ENCODE measurements at regions not wholly inside any gene's neighbourhood (a gene's known extent, or its start where the extent isn't known, plus 50 kb on each side); places are given as distances from the start of the nearest gene placed in this dataset.
"Not testable (repeated sequence)": the region's sequence is repeated elsewhere in the genome, so short reads cannot be mapped to it uniquely, and the experiment has no call there.

DNA sequence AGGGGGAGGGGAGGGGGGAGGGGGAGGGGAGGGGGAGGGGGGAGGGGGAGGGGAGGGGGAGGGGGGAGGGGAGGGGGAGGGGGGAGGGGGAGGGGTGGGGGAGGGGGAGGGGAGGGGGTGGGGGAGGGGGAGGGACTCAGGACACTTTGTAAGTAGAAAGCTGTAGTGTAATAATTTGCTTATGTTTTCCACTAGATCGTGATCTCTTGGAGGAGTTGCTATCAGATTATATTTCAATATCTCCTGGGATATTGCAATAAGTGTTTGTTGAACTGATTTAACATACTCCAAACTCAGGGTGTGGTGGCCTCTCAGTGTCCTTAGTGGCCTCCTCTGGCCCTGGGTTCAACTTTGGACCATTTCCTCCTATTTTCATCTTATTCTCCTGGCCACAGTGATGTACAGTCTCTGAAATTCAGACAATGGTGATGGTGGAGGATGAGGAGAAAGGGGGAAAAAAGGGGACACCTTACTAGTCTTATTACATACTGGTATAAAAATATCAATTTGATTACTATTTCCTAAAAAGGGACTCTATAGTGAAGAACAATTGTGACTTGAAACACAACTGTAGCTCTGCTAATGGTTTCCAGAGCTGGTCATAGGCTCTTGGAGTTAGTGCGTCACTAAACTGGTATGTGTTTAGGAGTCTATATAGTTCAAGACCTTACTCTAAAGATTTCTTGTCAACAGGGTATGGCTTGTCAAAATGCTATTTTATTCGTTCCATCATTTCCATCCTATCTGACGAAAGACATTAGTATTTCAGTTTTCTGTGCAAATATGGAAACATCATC, 89.6 kb downstream of the DDX1 start:
- no peak for DNase-seq

DNA sequence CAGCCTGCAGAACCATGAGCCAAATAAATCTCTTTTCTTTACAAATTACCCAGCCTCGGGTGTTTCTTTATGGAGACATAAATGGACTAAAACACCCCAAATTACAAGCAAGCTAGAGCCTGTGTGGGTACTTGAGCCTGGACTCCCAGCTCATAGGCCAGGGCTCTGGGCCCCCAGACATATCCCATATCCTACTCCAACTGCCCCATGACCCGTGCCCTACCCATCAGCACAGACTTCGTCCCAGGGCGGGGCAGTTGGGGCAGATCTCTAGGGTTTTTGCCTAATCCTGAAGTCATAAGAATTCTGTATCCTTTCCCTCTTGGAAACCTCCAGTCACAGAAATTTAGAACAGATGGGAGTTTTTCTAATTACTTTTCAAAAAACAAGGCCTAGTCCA, 90.7 kb downstream of the DDX1 start:
- DNase-seq = no peak

DNA sequence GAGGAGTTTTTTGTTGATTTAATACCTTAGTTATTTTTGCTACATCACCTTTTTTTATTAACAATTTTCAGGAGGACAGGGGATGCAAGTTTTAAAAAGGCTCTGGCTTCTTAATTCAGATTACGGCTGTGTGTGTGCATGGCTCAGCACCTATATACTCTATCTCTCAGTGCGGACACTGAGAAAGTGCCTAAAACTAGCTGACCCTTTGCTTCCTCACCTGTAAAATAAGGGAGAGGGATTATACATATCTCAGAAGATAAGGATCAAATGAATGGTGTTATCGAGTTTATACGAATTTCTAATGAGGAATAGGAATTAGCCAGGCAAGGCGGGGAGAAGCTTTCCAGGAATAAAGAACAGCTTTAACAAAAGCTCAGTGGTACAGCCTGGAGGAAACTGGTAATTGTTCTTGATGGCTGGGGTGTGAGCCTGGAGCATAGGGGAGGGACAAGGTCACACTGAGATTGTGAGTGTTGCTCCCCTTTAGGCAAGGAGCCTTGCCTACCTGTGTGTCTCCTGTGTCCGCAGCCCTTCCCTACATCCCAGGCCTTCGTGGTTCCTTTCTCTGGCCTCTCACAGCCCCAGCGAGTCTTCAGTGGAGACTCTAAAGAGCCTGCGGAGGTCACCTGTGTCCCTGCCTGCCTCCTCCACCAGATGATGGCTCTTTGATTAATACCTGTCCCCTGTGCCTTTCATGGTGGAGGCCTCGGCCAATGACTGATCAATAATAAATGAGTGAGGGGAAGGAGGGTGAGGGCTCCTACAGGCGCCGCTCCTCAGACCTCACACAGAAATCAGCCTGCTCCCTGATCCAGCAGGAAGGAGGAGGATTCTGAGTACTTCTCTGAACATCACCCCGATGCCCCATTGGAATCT, 92.7 kb downstream of the DDX1 start:
- no peak for DNase-seq

DNA sequence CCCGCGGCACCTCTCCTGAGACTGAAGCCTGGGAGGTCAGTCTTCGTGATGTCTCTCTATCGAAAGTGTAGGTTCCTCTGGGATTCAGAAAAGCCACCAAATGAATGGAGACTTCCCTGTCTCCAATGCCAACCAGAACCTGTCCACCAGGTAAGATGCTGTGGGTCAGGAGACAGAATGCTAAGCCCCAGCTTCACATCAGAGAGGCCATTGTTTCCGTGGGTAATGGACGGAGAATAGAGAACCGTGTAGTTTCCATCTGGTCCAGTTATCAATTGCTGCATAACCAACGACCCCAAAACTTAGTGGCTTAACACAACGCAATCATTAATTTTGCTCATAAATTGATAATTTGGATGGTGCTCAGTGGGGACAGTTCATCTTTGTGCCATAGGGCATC, 93.5 kb downstream of the DDX1 start:
- no peak for DNase-seq

GRCh38 chr2:15686643-15687042, 95.0 kb downstream of the DDX1 start:
- DNase-seq = no peak

GRCh38 chr2:15687243-15687642, 95.6 kb downstream of the DDX1 start:
- no peak for DNase-seq

DNA sequence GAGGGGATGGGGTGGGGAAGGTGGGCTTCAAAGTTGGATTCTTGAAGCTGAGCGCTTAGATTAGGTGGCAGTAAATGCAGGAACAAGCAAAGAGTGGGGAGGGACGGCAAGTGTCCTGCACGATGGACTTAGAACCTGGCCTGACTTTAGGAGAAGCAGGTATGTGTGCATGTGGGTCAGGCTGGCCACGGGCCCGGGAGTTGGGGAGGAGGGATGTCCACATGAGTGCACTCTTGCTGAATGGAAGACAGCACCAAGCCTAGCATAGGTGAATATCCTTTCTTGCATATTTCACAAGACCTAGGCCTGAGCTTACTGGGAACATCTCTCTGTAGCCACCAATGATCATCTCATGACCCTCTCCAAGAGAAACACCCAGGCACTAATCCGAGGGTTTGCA, 96.1 kb downstream of the DDX1 start:
- DNase-seq = no peak

- DNase-seq = no peak
Measured at GRCh38 chr2:15688924-15689568, 97.4 kb downstream of the DDX1 start.

DNA sequence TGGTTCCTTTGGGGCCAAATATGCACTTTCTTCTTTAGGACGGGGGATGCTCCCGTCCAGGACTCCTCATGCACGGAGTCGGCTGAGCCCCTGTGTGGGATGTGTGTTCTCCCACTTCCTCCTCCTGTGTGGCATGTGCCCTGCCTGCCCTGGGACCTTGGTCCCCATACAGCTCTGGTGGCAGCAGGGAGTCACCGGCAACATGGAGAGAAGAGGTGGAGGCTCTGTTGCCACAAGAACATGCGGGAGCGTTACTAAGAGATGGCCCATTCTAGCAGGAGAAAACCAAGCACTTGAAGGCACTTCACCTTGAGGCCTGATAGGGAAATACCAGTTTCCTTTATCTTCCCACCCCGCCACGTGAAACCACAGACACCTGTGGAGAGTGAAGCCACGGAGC, 98.0 kb downstream of the DDX1 start:
- DNase-seq = no peak

DNA sequence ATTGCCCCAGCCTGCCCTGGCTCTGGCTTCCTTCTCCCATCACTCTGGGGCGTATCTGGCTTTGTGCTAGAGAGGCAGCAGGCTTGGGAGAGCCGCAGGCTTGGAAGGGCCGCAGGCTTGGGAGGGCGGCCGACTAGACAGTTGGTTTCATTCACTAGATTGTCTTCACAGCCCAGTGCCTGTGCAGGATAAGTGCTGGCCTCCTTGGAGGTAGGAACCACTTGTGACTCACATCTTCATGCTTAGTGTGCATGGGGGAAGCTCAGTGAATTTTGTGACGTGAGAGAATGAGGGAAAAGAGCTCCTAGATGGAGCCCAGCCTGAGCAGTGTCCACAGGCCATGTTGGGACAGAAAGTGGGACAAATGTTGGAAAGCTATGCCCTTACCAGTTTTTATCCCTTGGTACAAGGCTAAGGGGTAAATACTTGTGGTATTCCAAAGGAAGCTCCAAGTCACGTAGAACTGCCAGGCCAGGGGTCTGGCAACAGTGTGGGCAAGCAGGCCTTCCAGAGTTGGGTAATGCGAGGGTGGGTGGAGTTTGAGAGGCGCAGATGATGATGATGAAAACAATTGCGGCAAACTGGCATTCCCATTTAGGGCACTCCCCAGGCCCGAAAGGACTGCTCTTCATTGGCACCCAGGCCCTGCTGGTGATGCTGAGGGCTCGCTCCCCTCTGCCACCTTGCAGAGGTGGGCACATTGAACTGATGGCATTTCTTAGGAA, 100.1 kb downstream of the DDX1 start:
- DNase-seq = no peak

- DNase-seq = no peak
Measured at GRCh38 chr2:15692551-15693377, 101.1 kb downstream of the DDX1 start.

DNA sequence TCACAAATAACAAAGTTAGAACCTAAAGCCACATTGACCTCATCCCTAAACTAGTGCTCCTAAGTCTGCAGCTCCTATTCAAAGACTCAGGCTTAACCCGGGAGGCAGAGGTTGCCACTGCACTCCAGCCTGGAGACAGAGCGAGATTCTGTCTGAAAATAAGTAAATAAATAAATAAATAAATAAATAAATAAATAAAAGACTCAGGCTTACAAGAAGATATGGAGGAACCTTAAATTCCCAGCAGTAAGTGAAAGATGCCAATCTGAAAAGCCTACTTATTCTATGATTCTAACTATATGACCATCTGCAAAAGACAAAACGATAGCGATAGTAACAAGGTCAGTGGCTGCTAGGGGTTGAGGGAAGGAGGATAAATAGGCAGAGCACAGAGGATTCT, 101.7 kb downstream of the DDX1 start:
- no peak for DNase-seq

DNA sequence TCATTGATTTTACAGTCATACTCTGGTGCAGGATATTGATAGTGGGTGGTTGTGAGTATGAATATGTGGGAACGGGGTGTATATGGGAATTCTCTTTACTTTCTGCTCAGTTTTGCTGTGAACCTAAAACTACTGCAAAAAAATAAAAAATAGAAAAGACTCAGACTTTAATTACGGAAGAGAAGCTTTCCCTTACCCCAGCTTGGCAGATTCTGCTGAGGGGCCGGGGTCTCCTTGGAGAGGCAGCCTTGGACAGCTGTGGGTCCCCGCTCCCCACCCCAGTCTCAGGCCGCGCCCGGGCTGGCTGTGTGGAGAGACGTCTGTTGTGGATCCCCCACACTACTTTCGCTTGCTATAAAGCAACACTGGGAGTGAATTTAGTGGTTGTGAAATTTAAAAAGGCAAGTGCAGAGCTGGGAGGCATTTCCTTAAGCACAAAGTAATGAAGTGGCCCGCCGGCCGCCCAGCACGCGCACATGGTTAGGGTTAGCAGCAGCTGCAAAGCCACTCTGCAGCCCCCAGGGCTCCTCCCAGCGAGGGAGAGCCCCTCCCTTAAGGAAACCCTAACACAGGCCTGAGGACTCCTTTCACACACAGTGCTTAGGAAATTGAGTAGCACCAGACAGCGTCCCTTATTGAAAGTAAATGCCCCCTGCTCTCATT, 102.4 kb downstream of the DDX1 start:
- no peak for DNase-seq

- DNase-seq = no peak
Measured at GRCh38 chr2:15694589-15694986, 102.9 kb downstream of the DDX1 start.

DNA sequence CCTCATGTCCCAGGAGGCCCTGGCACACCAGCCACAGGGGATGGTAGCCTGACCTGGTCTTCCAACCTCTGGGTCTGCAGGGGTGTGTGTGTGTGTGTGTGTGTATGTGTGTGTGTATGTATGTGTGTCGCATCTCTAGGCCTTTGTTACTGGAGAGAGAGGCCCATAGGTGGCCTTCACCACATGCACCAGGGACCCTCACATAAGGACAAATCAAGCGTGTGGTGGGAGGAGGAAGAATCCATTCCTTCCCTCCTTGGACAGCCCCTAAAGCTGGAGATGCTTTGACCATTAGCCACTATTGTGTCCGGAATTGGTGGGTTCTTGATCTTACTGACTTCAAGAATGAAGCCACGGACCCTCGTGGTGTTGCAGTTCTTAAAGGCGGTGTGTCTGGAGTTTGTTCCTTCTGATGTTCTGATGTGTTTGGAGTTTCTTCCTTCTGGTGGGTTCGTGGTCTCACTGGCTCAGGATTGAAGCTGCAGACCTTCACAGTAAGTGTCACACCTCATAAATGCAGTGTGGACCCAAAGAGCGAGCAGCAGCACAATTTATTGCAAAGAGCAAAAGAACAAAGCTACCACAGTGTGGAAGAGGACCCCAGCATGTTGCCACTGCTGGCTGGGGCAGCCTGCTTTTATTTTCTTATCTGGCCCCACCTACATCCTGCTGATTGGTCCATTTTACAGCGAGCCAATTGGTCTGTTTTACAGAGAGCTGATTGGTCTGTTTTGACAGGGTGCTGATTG, 104.1 kb downstream of the DDX1 start:
- DNase-seq = no peak

- not testable (repeated sequence) for DNase-seq
Measured at GRCh38 chr2:15696606-15697170, 105.0 kb downstream of the DDX1 start.

DNA sequence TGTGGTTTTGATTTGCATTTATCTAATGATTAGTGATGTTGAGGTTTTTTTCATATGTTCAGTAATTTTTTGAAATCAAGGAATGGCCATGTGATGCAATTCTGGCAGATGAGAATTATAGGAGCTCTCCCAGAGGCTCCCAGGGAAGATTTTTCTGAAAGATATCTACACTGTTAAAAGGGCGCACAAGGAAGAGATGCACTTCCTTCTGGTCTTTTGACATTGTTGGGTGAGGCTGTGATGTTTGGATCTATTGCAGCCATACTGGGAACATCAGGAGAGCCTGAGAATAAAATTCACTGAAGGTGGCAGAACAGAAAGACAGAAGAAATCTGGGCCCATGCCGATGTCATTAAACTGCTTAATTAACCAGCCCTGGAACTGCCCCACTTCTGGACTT, 108.5 kb downstream of the DDX1 start:
- no peak for DNase-seq

DNA sequence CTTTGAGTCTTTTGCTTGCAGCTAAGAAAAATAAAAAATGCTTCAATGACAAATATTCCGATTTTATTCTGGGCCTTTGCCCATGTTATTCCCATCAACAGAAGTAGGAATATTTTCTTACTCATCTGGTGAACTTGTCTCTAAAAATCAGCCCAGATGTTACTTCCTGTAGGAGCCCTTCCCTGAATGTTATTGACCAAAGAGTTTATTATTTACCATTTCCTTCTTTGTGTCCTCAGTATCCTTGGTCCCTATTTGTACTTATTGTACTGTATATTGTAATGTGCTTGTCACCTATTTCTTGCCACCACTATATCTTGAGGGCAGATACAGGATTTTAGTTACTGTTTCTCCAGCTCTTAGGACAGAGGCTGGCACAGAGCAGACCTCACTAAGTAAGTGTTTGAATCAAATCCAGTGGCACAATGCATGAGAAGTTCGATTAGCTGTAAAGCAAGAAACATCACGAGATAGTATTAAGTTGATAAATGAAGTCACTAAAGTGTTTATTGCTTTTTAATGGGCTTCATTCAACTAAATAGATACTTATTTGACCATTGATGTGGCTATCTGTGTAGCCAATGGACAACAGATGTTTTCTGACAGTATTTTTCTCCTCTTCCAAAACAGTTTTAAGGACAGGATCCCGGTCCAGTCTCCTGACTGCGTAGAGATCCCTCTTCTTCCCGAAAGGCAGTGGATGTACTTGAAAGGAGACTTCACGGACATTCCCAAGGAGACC, 109.1 kb downstream of the DDX1 start:
- DNase-seq = no peak

GRCh38 chr2:15701341-15701907, 109.8 kb downstream of the DDX1 start:
- DNase-seq = no peak

Data from DMS153 (cell line).